ENCODE measurements at regions not wholly inside any gene's neighbourhood (a gene's known extent, or its start where the extent isn't known, plus 50 kb on each side); places are given as distances from the start of the nearest gene placed in this dataset.

- TF ChIP-seq CTCF (IDR thresholded peaks at IDR 0.05): no peak
- Mint-ChIP-seq H3K27ac (ENCODE audit: unreplicated experiment) (no peak overlapping the region), H3K4me1 (ENCODE audit: low read depth) (peaks cover 26% of the 10 kb centered on the region), H3K27me3 (ENCODE audit: low read depth) (no peaks in the 10 kb centered on the region), H3K9me3 (ENCODE audit: low read depth) (no peaks in the 10 kb centered on the region), H3K4me3 (ENCODE audit: unreplicated experiment) (no peak overlapping the region), H3K36me3 (ENCODE audit: low read depth) (no peaks in the 10 kb centered on the region)
- DNase-seq (ENCODE audit: low spot score): no peak
These were observed 62.9 kb upstream of the FOXN2 start for GRCh38 chr2:48251437-48252148.

GRCh38 chr2:48253301-48253700 lies 61.2 kb upstream of the FOXN2 start:
- Mint-ChIP-seq H3K27ac (ENCODE audit: unreplicated experiment) (no peak overlapping the region), H3K9me3 (ENCODE audit: low read depth) (no peaks in the 10 kb centered on the region), H3K27me3 (ENCODE audit: low read depth) (no peaks in the 10 kb centered on the region), H3K4me1 (ENCODE audit: low read depth) (peaks cover 22% of the 10 kb centered on the region), H3K4me3 (ENCODE audit: unreplicated experiment) (no peak overlapping the region), H3K36me3 (ENCODE audit: low read depth) (no peaks in the 10 kb centered on the region)
- TF ChIP-seq CTCF (IDR thresholded peaks at IDR 0.05): no peak
- no peak for DNase-seq (ENCODE audit: low spot score)

- no peak for DNase-seq (ENCODE audit: low spot score)
- Mint-ChIP-seq H3K4me1 (ENCODE audit: low read depth) (peaks cover 7% of the 10 kb centered on the region), H3K4me3 (ENCODE audit: unreplicated experiment) (no peak overlapping the region), H3K36me3 (ENCODE audit: low read depth) (no peaks in the 10 kb centered on the region), H3K27ac (ENCODE audit: unreplicated experiment) (no peak overlapping the region), H3K9me3 (ENCODE audit: low read depth) (no peaks in the 10 kb centered on the region), H3K27me3 (ENCODE audit: low read depth) (no peaks in the 10 kb centered on the region)
- TF ChIP-seq CTCF (IDR thresholded peaks at IDR 0.05): no peak
These were observed 59.6 kb upstream of the FOXN2 start for GRCh38 chr2:48254839-48255238.

GRCh38 chr2:48257456-48257855 lies 57.0 kb upstream of the FOXN2 start:
- Mint-ChIP-seq H3K36me3 (ENCODE audit: low read depth) (no peaks in the 10 kb centered on the region), H3K27me3 (ENCODE audit: low read depth) (no peaks in the 10 kb centered on the region), H3K4me1 (ENCODE audit: low read depth) (no peaks in the 10 kb centered on the region), H3K4me3 (ENCODE audit: unreplicated experiment) (no peak overlapping the region), H3K9me3 (ENCODE audit: low read depth) (peaks cover 2% of the 10 kb centered on the region), H3K27ac (ENCODE audit: unreplicated experiment) (no peak overlapping the region)
- DNase-seq (ENCODE audit: low spot score): no peak
- TF ChIP-seq CTCF (IDR thresholded peaks at IDR 0.05): no peak

GRCh38 chr2:48258481-48259149 lies 55.9 kb upstream of the FOXN2 start:
- Mint-ChIP-seq H3K4me1 (ENCODE audit: low read depth) (no peaks in the 10 kb centered on the region), H3K4me3 (ENCODE audit: unreplicated experiment) (no peak overlapping the region), H3K36me3 (ENCODE audit: low read depth) (no peaks in the 10 kb centered on the region), H3K9me3 (ENCODE audit: low read depth) (peaks cover 2% of the 10 kb centered on the region), H3K27ac (ENCODE audit: unreplicated experiment) (no peak overlapping the region), H3K27me3 (ENCODE audit: low read depth) (peaks cover 2% of the 10 kb centered on the region)
- no peak for DNase-seq (ENCODE audit: low spot score)
- TF ChIP-seq CTCF (IDR thresholded peaks at IDR 0.05): no peak
